ENCODE measurements at regions not wholly inside any gene's neighbourhood (a gene's known extent, or its start where the extent isn't known, plus 50 kb on each side); places are given as distances from the start of the nearest gene placed in this dataset.
A peak's percentile ranks its signal among the peaks of the same experiment; 100 is the strongest.

GRCh38 chr10:128529225-128529624, 403.0 kb upstream of the MKI67 start:
- DNase-seq, result no peak
- intact Hi-C loops (cut with micrococcal nuclease), result no loop called here
- no peak for ATAC-seq

- intact Hi-C loops (cut with micrococcal nuclease), result no loop called here
- DNase-seq, result no peak
- no peak for ATAC-seq
Observed at GRCh38 chr10:128530301-128530700, 404.1 kb upstream of the MKI67 start.

GRCh38 chr10:128530946-128531345, 404.7 kb upstream of the MKI67 start:
- no peak for DNase-seq
- no peak for ATAC-seq

GRCh38 chr10:128534686-128535085, 408.5 kb upstream of the MKI67 start:
- intact Hi-C loops (cut with micrococcal nuclease), result no loop called here
- no peak for DNase-seq
- ATAC-seq, result no peak

More at GRCh38 chr10:128530946-128531345, 404.7 kb upstream of the MKI67 start:
- intact Hi-C loops (cut with micrococcal nuclease), result no loop called here

GRCh38 chr10:128536259-128536658, 410.0 kb upstream of the MKI67 start:
- intact Hi-C loops (cut with micrococcal nuclease), result no loop called here
- DNase-seq (no peak), ATAC-seq (no peak)

GRCh38 chr10:128537834-128538330, 411.7 kb upstream of the MKI67 start:
- DNase-seq (no peak), ATAC-seq (no peak)
- intact Hi-C loops (cut with micrococcal nuclease), result no loop called here

- ATAC-seq (no peak), DNase-seq (no peak)
- intact Hi-C loops (cut with micrococcal nuclease), result no loop called here
Observed at GRCh38 chr10:128538671-128539070, 412.4 kb upstream of the MKI67 start.

- intact Hi-C loops (cut with micrococcal nuclease), result no loop called here
- ATAC-seq, result peak; percentile 36
- no peak for DNase-seq
Observed at GRCh38 chr10:128539510-128540127, 413.4 kb upstream of the MKI67 start.

GRCh38 chr10:128540128-128540762, 414.0 kb upstream of the MKI67 start:
- intact Hi-C loops (cut with micrococcal nuclease), result no loop called here
- DNase-seq, result peak; percentile 47
- ATAC-seq, result peak; percentile 80

GRCh38 chr10:128540781-128541761, 414.8 kb upstream of the MKI67 start:
- ATAC-seq (peak; percentile 73), DNase-seq (peak; percentile 45)
- intact Hi-C loops (cut with micrococcal nuclease), result no loop called here

GRCh38 chr10:128541926-128542475, 415.8 kb upstream of the MKI67 start:
- no peak for DNase-seq
- no peak for ATAC-seq
- intact Hi-C loops (cut with micrococcal nuclease), result no loop called here

- ATAC-seq (no peak), DNase-seq (no peak)
- intact Hi-C loops (cut with micrococcal nuclease), result no loop called here
Observed at GRCh38 chr10:128542659-128543058, 416.4 kb upstream of the MKI67 start.

- DNase-seq, result no peak
- intact Hi-C loops (cut with micrococcal nuclease), result no loop called here
- no peak for ATAC-seq
Observed at GRCh38 chr10:128543151-128543550, 416.9 kb upstream of the MKI67 start.

GRCh38 chr10:128545216-128545615, 419.0 kb upstream of the MKI67 start:
- no peak for ATAC-seq
- no peak for DNase-seq
- intact Hi-C loops (cut with micrococcal nuclease), result no loop called here

GRCh38 chr10:128546651-128547165, 420.5 kb upstream of the MKI67 start:
- ATAC-seq (no peak), DNase-seq (no peak)
- intact Hi-C loops (cut with micrococcal nuclease), result no loop called here

- intact Hi-C loops (cut with micrococcal nuclease), result no loop called here
- no peak for ATAC-seq
Observed at GRCh38 chr10:128549101-128549608, 422.9 kb upstream of the MKI67 start.

GRCh38 chr10:128550045-128550444, 423.8 kb upstream of the MKI67 start:
- ATAC-seq, result no peak
- DNase-seq, result no peak
- intact Hi-C loops (cut with micrococcal nuclease), result no loop called here

More at GRCh38 chr10:128549101-128549608, 422.9 kb upstream of the MKI67 start:
- no peak for DNase-seq

- intact Hi-C loops (cut with micrococcal nuclease), result no loop called here
- ATAC-seq (no peak), DNase-seq (no peak)
Observed at GRCh38 chr10:128551475-128551874, 425.3 kb upstream of the MKI67 start.

GRCh38 chr10:128553755-128554154, 427.5 kb upstream of the MKI67 start:
- intact Hi-C loops (cut with micrococcal nuclease), result no loop called here
- ATAC-seq (no peak), DNase-seq (no peak)
